ENCODE measurements at regions not wholly inside any gene's neighbourhood (a gene's known extent, or its start where the extent isn't known, plus 50 kb on each side); places are given as distances from the start of the nearest gene placed in this dataset.
A peak's percentile ranks its signal among the peaks of the same experiment; 100 is the strongest.

- SMC1A ChIA-PET (ENCODE audit: uncharacterized antibody, unreplicated experiment), result interaction anchor here (1.6 kb wide), 1 partner anchor 18 kb away, joined by 4 read pairs; no protein-coding TSS in a partner anchor
- CTCF ChIA-PET, result no interaction called here
- FAIRE-seq (no peak), ATAC-seq (peak; percentile 32; the same call in 2 of the 3 replicates), DNase-seq (ENCODE audit: low read depth, low spot score) (no peak)
- no peak overlapping the region for H3K9ac ChIP-seq (ENCODE audit: control insufficient read depth, insufficient read depth, low read length)
- H2AFZ ChIP-seq (ENCODE audit: control insufficient read depth, low read depth, low read length), result no peak overlapping the region; the same call in 1 of the 2 replicates
- in situ Hi-C loops (cut with MboI) (no loop called here), intact Hi-C loops (cut with micrococcal nuclease; ENCODE audit: unreplicated experiment) (no loop called here)
- H3K4me1 ChIP-seq (ENCODE audit: control insufficient read depth, insufficient read depth, low read length), result no peaks in the 10 kb centered on the region; the same call in 1 of the 2 replicates
- POLR2A ChIA-PET, result no interaction called here
- TF ChIP-seq MTA2 (IDR thresholded peaks at IDR 0.05; ENCODE audit: low read depth) (no peak), SPI1 (IDR thresholded peaks at IDR 0.05; ENCODE audit: borderline replicate concordance, insufficient read depth, low read depth, low read length) (peak; percentile 64)
- no peak overlapping the region for H3K27ac ChIP-seq (ENCODE audit: control insufficient read depth, insufficient read depth)
- H3K27me3 ChIP-seq (replicated peaks in 1 of 2; ENCODE audit: control insufficient read depth in 2 of 2, insufficient read depth in 2 of 2, low read length in 1 of 2), result no peaks in the 10 kb centered on the region
- BruUV-seq (replicated peaks), result no TSS peak
- no peaks in the 10 kb centered on the region for H3K9me3 ChIP-seq (replicated peaks; ENCODE audit: control insufficient read depth, insufficient read depth, low read length)
- no peaks in the 10 kb centered on the region for H4K20me1 ChIP-seq (ENCODE audit: control insufficient read depth, insufficient read depth)
- WGBS (ENCODE audit: insufficient coverage, insufficient replicate concordance, low lambda C conversion rate, missing lambda C conversion rate), result 15% methylated on average over 2 of the region's 2 CpGs
- no peak overlapping the region for H3K4me2 ChIP-seq (ENCODE audit: control insufficient read depth, insufficient read depth)
- H3K36me3 ChIP-seq (ENCODE audit: control insufficient read depth in 2 of 2, insufficient read depth in 2 of 2, low read length in 1 of 2), result no peaks in the 10 kb centered on the region
- H3K79me2 ChIP-seq (ENCODE audit: control insufficient read depth, insufficient read depth, low read length), result no peaks in the 10 kb centered on the region
- RAD21 ChIA-PET (ENCODE audit: unreplicated experiment), result no interaction called here
- no peak overlapping the region for H3K4me3 ChIP-seq
Observed at GRCh38 chr4:89468602-89469001, 161.0 kb upstream of the GPRIN3 start.

- no peak overlapping the region for H3K9ac ChIP-seq (ENCODE audit: control insufficient read depth, insufficient read depth, low read length)
- ChIA-PET SMC1A (ENCODE audit: uncharacterized antibody, unreplicated experiment) (no interaction called here), POLR2A (no interaction called here), RAD21 (ENCODE audit: unreplicated experiment) (no interaction called here), CTCF (no interaction called here)
- no peak for FAIRE-seq
- no peak for DNase-seq (ENCODE audit: low read depth, low spot score)
- H3K27ac ChIP-seq (ENCODE audit: control insufficient read depth, insufficient read depth), result no peak overlapping the region
- no peak overlapping the region for H3K4me2 ChIP-seq (ENCODE audit: control insufficient read depth, insufficient read depth)
- no peaks in the 10 kb centered on the region for H3K9me3 ChIP-seq (replicated peaks; ENCODE audit: control insufficient read depth, insufficient read depth, low read length)
- in situ Hi-C loops (cut with MboI) (no loop called here), intact Hi-C loops (cut with micrococcal nuclease; ENCODE audit: unreplicated experiment) (no loop called here)
- H3K36me3 ChIP-seq (ENCODE audit: control insufficient read depth in 2 of 2, insufficient read depth in 2 of 2, low read length in 1 of 2), result no peaks in the 10 kb centered on the region
- H2AFZ ChIP-seq (ENCODE audit: control insufficient read depth, low read depth, low read length), result no peak overlapping the region
- H4K20me1 ChIP-seq (ENCODE audit: control insufficient read depth, insufficient read depth), result no peaks in the 10 kb centered on the region
- H3K27me3 ChIP-seq (replicated peaks in 1 of 2; ENCODE audit: control insufficient read depth in 2 of 2, insufficient read depth in 2 of 2, low read length in 1 of 2), result no peaks in the 10 kb centered on the region
- no peak for TF ChIP-seq NR2C1 (IDR thresholded peaks at IDR 0.05)
- no peak for TF ChIP-seq RAD21 (IDR thresholded peaks at IDR 0.05; ENCODE audit: insufficient read depth, low read depth, low read length)
- TF ChIP-seq, protein P1, sequence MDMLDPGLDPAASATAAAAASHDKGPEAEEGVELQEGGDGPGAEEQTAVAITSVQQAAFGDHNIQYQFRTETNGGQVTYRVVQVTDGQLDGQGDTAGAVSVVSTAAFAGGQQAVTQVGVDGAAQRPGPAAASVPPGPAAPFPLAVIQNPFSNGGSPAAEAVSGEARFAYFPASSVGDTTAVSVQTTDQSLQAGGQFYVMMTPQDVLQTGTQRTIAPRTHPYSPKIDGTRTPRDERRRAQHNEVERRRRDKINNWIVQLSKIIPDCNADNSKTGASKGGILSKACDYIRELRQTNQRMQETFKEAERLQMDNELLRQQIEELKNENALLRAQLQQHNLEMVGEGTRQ (IDR thresholded peaks at IDR 0.05; ENCODE audit: borderline replicate concordance, low read depth, low read length), result no peak
- no peak for TF ChIP-seq GATAD2B (conservative IDR thresholded peaks at IDR 0.05; ENCODE audit: low read depth)
- no peak for TF ChIP-seq RFX5 (IDR thresholded peaks at IDR 0.05; ENCODE audit: low read depth, low read length)
- TF ChIP-seq CREM (IDR thresholded peaks at IDR 0.05; ENCODE audit: low read depth), result no peak
- no peak for TF ChIP-seq IKZF2 (IDR thresholded peaks at IDR 0.05)
- no peak for TF ChIP-seq NFIC (IDR thresholded peaks at IDR 0.05; ENCODE audit: low read depth, low read length)
- TF ChIP-seq ZNF384 (IDR thresholded peaks at IDR 0.05; ENCODE audit: borderline replicate concordance, low read depth, low read length), result no peak
- no peak for TF ChIP-seq MTA3 (IDR thresholded peaks at IDR 0.05; ENCODE audit: borderline replicate concordance, low read length)
- TF ChIP-seq HDGF (IDR thresholded peaks at IDR 0.05), result no peak
- no peak for TF ChIP-seq TCF12 (IDR thresholded peaks at IDR 0.05; ENCODE audit: low read depth, low read length)
- TF ChIP-seq CHD1 (IDR thresholded peaks at IDR 0.05; ENCODE audit: low read depth, low read length), result no peak
- no peak for TF ChIP-seq SMAD1 (IDR thresholded peaks at IDR 0.05; ENCODE audit: low read depth, partially characterized antibody)
- no peak for TF ChIP-seq RB1 (IDR thresholded peaks at IDR 0.05; ENCODE audit: borderline replicate concordance)
- no peaks in the 10 kb centered on the region for H3K79me2 ChIP-seq (ENCODE audit: control insufficient read depth, insufficient read depth, low read length)
- BruUV-seq (replicated peaks), result no TSS peak
- H3K4me3 ChIP-seq, result no peak overlapping the region
- no peaks in the 10 kb centered on the region for H3K4me1 ChIP-seq (ENCODE audit: control insufficient read depth, insufficient read depth, low read length)
- no peak for ATAC-seq
Observed at GRCh38 chr4:89463341-89463740, 155.7 kb upstream of the GPRIN3 start.
